Breast epithelium (tissue), 3 donors: ENCODE measurements at regions not wholly inside any gene's neighbourhood (a gene's known extent, or its start where the extent isn't known, plus 50 kb on each side); places are given as distances from the start of the nearest gene placed in this dataset.

Source experiments
- POLR2AphosphoS5 ChIP-seq, 3 donors: sonication (generic); formaldehyde crosslinking; IDR thresholded peaks; one replicate each; pipeline ENCODE4 v1.6.1; 2017; ENCODE audit warnings: antibody characterized with exemption in 3 of 3
- TF ChIP-seq, protein P1 (sequence below), 3 donors: fragments of 450-650 bp; IDR thresholded peaks; one replicate each; pipeline ENCODE4 v1.5.1; 2016 to 2017; ENCODE audit warnings: antibody characterized with exemption in 3 of 3, mild to moderate bottlenecking in 3 of 3, moderate library complexity in 3 of 3

DNA sequence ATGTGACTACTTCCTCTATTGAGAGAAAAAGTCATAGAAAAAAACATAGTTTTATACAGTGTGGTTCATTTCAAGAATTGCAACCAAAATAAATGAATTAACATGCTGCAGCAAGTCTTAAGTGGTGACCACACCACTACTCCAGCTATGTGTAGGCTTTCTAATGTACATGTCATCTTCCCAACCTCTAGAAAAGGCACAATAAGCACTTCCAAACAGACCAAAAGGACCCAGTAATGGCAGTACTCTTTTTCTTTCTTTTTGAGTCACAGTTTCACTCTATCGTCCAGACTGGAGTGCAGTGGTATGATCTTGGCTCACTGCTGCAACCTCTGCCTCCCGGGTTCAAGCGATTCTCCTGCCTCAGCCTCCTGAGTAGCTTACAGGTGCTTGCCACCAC is 219.3 kb upstream of the KBTBD8 start:
- TF ChIP-seq, protein P1, sequence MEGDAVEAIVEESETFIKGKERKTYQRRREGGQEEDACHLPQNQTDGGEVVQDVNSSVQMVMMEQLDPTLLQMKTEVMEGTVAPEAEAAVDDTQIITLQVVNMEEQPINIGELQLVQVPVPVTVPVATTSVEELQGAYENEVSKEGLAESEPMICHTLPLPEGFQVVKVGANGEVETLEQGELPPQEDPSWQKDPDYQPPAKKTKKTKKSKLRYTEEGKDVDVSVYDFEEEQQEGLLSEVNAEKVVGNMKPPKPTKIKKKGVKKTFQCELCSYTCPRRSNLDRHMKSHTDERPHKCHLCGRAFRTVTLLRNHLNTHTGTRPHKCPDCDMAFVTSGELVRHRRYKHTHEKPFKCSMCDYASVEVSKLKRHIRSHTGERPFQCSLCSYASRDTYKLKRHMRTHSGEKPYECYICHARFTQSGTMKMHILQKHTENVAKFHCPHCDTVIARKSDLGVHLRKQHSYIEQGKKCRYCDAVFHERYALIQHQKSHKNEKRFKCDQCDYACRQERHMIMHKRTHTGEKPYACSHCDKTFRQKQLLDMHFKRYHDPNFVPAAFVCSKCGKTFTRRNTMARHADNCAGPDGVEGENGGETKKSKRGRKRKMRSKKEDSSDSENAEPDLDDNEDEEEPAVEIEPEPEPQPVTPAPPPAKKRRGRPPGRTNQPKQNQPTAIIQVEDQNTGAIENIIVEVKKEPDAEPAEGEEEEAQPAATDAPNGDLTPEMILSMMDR (IDR thresholded peaks at IDR 0.05) = no peak
- no peak for TF ChIP-seq POLR2AphosphoS5 (IDR thresholded peaks at IDR 0.05)
